SH-SY5Y (cell line): ENCODE measurements at regions not wholly inside any gene's neighbourhood (a gene's known extent, or its start where the extent isn't known, plus 50 kb on each side); places are given as distances from the start of the nearest gene placed in this dataset.

Source experiments
- GATA2 ChIP-seq: IDR thresholded peaks from 2 replicates; pipeline ENCODE4 v1.6.1; 2011; ENCODE audit warnings: mild to moderate bottlenecking, low read depth, low read length
- GATA3 ChIP-seq: IDR thresholded peaks from 2 replicates; pipeline ENCODE4 v1.6.1; 2011; ENCODE audit warnings: low read depth, mild to moderate bottlenecking, low read length, moderate library complexity

DNA sequence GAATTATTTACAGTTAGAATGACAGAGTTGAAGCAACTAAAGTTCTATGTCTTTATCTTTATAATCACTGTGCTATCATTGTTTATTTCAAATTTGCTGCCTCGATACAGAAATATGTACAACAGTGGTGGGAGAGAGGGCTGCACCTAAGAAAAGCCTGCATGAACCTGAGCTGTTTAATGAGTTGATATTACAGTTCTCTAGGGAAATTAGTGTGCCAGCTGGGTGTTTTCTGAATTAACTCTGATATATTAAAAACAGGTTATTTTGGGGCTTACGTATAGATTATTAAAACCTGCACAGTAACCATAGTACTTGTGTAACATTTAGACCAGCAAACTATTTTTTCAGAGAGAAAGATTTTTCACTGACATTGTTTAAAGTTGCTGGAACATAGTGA, 750.5 kb upstream of the DDX18 start:
- TF ChIP-seq GATA2: no peak
- TF ChIP-seq GATA3: no peak

- TF ChIP-seq GATA2 (no peak), GATA3 (no peak)
These were observed 748.6 kb upstream of the DDX18 start for GRCh38 chr2:117065912-117066311.

GRCh38 chr2:117067900-117068299, 746.6 kb upstream of the DDX18 start:
- TF ChIP-seq GATA2: no peak
- TF ChIP-seq GATA3: no peak

- TF ChIP-seq GATA3 (no peak), GATA2 (no peak)
These were observed 746.1 kb upstream of the DDX18 start for GRCh38 chr2:117068371-117068770.

- no peak for TF ChIP-seq GATA2
- no peak for TF ChIP-seq GATA3
These were observed 742.9 kb upstream of the DDX18 start for GRCh38 chr2:117071556-117072102.

DNA sequence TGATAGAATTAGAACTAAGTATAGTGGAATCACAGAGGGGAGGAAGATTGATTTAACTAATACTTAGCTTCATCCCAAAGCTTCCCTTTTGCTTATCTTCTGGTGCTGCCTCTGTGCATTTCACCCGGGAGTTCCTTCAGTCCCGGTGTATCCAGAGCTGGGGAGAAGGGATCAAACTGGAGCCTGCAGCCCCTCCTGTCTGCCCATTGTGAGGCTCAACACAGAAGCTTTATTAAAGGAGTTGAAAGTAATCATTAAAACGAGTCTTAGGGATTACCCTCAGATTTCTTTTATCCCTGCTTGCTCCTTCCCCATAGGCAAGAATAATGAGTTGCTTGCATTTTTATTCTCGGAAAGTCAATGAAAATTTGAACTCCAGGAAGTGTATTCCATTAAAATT, 739.7 kb upstream of the DDX18 start:
- TF ChIP-seq GATA2: no peak
- TF ChIP-seq GATA3: no peak

DNA sequence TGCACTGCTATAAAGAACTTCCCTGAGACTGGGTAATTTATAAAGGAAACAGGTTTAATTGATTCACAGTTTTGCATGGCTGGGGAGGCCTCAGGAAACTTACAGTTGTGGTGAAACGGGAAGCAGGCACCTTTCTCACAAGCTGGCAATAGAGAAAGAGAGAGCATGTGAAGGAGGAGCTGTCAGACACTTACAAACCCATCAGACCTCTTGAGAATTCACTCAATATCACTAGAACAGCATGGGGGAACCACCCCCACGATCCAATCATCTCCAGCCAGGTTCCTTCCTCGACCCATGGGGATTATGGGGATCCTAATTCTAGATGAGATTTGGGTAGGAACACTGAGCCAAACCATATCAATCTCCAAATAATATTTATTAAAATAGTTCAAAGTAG, 729.2 kb upstream of the DDX18 start:
- TF ChIP-seq GATA3 (no peak), GATA2 (no peak)

DNA sequence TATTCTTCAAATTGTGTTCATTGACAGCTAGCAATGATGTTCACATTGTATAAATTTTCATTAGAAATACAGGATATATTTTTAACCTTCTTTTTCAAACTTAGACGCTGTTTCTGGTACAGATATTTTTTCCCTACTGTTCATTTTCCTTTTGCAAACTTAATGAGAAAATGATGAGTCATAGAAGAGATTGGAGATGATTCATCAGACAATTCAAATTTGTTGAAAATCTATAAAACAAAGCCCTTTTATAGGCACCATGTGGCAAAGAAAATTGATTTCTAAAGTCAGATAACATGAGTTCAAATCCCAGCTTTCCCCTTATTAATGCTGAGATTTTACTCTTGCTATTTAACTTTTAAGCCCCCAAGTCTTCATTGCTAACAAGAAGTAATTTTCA, 728.8 kb upstream of the DDX18 start:
- TF ChIP-seq GATA3 (no peak), GATA2 (no peak)

DNA sequence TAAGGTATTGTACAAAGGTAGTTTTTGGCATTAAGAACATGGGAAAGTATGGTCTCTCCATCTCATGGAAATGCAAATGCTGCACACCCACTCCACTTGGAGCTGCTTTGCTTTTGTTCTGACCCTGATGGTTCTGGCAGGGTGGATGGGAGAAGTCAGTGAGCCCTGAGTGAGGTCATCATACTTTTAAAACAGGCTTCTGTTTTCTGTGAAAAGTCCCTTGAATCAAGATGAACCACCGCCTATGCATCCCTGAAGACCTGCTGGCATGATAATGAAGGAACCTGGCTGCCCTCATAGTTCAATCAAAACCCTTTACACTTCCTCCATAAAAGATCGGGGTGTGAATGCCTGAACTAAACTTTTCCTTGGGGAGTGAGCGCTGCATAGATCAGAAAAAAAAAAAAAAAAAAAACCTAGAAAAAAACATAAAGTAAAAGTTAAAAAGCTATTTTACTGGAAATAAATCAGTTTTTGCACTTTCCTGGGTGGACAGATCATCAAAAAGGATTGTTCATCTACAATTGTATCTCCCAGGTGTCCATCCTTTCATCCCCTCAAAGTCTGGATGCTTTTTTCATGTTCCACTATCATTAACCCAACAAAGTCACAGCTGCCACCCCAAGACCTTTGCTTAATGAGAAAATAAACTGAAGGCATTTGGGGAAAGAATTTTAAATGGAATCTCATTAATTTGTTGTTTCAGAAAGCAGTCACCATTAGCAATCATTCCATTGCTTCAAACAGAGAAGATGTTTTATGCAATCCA, 728.1 kb upstream of the DDX18 start:
- TF ChIP-seq GATA2 (no peak), GATA3 (no peak)

DNA sequence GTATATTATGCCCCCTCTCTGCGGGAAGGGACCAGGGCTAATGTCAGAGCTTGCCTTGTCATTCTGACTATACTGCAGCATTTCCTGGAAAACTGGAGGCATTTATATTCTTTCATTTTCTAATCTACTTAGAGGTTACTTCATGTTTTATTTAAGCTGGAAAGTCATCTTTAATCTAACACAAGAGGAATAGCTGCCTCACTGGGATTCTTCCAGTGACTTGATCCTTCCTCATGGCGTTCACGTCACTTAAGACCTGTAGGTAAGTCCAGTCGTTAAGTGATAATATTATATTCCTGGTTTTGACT, 727.6 kb upstream of the DDX18 start:
- TF ChIP-seq GATA2 (no peak), GATA3 (no peak)

DNA sequence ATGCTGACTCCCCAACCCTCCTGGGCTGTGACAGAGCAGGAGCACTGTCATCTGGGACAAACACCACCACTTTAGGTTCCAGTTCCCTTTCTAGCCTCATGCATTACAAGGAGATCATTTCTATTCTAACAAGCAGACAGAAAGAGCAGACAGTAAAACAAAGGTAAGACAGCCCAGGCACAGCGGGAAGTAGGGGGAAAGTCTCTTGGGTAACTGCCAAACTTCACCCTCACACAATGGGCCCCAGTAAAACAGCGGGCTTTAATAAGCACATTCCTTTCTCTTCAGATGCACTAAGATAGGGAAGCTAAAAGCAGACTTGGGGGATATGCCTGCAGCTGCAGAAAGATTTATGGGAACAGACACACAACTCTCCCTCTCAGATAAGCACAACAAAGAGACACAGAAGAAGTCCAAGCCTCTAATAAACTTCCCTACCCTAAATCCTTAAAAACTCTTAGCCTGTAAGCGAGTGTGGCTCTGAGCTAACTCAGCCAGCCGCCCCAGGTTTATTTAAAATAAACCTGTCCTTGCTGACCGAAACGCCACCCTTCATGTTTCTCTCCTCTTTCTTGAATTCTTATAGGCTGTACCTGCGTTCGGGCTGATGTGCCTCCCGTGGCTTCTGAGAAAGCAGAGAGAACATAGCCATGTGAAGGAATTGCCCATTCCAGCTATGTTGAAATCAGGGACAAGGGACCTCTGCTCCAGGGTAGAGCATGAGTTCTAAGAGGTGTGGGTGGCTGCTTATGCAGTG, 726.8 kb upstream of the DDX18 start:
- TF ChIP-seq GATA2: no peak
- TF ChIP-seq GATA3: no peak

DNA sequence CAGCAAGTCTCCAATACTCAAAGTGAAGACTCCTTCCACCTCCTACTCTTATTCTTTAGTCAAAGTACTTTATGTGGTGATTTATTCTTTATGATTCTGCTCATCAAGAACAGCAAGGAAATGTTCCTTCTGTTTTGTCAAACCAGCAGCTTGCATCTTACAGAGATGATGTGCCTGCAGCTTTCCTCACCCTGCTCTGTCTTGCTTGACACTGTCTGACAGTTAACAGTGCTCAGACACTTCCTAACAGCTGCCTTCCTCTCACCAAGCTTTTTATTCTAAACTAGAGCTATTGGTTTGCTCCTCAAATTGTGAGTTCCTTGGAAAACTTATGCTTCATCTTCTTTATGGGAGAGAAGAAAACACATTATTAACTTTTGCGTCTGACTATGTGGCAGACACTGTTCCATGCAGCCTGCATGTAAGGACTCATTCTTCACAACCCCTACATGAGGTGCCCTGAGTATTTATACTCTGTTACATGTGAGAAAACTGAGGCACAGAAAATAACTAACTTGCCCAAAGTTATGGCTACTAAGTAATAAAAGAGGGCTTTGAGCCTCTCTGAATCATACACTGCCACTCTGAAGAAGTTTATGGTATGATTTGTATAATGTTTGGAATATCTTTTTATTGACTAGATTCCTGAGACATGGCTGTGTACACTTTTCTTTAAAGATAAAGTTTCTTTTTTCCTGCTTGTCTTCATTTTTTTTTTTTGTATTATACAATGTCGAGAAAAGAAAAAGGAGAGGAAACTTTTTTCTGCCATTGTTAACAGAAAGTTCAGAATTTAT, 723.3 kb upstream of the DDX18 start:
- TF ChIP-seq GATA2: no peak
- TF ChIP-seq GATA3: no peak

- TF ChIP-seq GATA3: no peak
- TF ChIP-seq GATA2: no peak
These were observed 712.9 kb upstream of the DDX18 start for GRCh38 chr2:117101613-117102012.

DNA sequence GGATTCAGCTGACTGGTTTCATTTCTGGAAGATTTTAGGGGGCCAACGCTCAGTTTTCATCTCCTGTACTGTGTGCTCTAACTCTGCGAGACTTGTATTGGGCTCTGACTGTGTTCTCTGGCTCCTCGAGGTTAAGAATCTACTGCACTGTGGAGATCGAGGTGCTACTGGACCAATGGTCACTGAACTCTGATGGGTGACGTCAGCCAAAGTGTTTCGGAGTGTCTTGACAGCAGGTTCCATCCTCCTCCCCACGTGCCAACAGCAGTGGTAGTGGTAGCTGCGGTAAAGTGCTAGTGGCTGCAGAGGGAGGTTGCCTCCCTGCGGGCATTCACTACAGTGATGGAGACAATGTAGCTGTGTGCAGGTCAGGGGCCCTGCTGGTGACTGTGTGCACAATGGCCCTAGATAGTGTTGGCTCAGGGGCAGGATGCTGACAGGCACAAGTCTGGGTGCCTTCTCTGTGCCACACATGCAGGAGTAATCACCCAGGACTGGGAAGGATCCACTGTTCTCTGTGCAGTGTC, 705.7 kb upstream of the DDX18 start:
- TF ChIP-seq GATA3: no peak
- TF ChIP-seq GATA2: no peak
